Erythroblast (primary cell): ENCODE measurements at regions not wholly inside any gene's neighbourhood (a gene's known extent, or its start where the extent isn't known, plus 50 kb on each side); places are given as distances from the start of the nearest gene placed in this dataset.

Source experiments
- GATA1 ChIP-seq: IDR thresholded peaks from 2 replicates; pipeline ENCODE4 v1.6.1; 2011; ENCODE audit warnings: low read depth, mild to moderate bottlenecking, control low read depth, low read length, moderate library complexity
- POLR2A ChIP-seq: IDR thresholded peaks from 2 replicates; pipeline ENCODE4 v1.6.1; 2011; ENCODE audit warnings: mild to moderate bottlenecking, low read length

DNA sequence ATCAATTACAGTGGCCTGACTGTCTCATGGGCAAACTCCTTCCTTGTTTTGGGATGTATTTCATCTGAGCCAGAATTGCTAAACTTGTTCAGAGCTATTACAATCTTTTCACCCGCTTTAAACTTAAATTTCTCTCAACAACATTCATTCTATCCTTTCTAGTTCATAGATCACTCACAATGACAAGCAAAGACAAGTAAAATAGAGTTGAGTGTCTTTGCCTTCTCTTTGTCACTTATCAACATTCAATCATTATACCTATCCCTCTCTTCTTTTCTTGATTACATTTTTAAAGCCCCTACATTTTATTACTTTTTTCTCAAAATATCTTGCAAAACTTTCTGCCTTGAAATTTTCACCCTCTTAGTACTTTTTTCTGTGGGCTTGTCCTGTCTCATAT is 1113.1 kb downstream of the PCDH17 start:
- no peak for TF ChIP-seq POLR2A
- no peak for TF ChIP-seq GATA1
